ENCODE measurements at regions not wholly inside any gene's neighbourhood (a gene's known extent, or its start where the extent isn't known, plus 50 kb on each side); places are given as distances from the start of the nearest gene placed in this dataset.

DNA sequence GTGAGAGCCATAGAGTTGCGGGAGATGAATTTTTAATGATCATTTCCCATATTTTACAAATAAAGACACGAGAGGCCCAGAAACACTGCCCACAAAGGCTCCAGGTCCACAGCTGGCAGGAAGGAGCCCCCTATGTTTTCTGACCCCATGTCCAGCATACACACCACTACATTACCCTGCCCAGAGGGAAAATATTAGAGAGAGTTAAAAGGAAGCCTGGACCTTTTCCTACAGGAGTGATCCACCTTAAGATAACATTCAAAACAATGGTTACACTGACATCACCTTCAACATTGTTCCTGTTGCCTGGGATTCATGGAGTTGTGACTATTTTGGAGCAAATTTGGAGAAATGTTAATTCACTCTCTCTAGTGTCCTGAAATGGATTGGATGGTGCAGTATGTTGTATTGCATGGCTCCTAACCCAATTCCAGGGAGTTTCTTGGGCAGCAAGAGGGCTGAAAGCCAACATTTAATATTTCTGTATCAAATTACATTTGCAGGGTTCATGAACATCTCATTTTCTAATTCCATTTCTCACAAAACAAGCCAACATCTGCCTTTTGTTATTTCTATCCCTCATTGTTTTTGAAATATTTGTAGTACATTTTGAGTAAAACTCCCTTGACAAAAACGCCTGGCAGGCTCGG lies 172.5 kb downstream of the DLEU7 start:
- no peak for DNase-seq

DNA sequence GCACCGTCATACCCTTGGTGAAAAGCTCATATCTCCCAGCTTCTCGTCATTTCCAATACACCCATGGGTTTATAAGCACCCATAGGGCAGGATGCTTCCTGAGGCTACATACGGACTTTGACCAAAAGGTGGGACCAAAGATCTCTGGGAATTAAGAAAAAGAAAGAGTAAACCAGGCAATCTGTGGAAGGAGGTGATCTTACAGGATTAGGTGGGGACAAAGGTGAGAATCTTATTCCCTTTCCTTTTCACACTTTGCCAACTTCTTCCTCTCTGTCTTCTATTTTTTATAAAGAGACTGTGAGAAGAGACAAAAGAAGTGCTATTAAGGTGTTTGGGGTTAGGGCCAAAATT lies 172.0 kb downstream of the DLEU7 start:
- no peak for DNase-seq

DNA sequence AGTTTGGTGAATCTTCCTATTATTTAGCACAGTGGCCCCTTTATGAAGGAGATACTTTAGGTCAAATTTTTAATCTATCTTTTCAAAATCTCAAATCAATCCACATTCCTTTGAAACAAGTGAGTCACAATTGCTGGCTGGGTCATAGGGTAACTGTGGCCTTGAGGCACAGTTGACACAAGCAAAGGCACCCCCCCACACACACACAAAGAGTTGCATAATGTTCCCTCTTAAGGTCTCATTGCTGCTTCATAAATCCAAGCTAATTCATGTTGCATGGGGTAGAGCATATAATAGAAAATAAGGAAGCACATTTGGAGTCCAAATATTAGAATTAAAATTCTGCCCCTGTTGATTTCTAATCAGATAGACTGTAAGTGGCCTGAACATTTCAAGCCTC lies 171.5 kb downstream of the DLEU7 start:
- DNase-seq = no peak

DNA sequence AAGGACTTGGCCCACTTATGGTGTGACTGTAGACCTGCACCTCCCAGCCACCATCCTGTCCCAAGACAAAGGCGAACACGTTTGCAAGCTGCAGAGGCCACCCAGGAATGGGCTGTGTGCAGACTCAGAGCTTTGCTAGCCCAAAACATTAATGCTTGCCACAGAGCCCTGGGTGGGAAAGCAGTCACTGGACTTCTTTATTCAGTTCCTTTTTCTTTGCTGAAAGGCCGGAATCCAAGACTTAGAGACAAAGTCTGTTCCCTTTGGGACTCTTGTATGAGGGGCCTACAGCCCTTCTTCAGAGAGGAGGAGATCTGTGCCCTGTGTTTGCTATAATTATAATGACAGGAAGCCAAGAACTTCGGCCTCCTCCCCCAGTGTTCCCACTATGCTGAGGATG lies 167.8 kb downstream of the DLEU7 start:
- no peak for DNase-seq

DNA sequence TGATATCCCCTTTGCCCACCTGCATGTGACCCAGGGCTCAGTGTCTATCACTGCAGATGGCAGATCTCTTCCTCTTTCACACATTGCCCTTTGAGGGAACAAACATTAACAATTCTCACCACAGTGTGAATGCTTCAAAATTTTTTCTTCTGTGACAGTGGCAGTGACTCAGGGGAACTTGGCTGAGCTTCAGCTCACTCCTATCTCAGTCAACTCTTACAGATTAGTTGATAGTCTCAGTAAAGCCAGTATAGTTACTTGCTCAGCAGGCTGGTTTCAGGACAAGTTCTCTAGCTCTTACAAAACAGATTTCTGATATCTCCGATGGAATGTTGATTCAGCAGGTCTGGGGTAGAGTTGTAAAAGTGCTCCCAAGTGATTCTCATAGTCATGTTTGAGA lies 166.9 kb downstream of the DLEU7 start:
- DNase-seq = peak; percentile 28

DNA sequence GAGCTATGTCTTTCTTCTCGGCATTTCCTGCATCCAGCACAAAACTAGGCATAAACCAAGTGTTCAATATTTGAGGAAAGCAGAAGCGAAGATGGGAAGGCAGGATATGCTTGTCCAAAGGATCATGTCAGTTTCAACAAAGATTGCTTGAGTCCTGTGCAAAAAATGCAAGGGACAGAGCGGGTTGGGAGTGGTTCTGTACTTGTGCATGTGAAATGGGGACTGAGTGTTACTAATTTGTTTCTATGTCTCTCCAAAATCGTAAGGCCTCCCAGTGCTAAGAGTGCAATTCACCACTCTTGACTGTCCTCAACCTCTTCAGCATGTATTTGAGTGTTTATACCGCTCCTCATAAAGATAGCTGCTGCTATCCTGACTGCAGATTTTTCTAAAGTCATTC lies 166.2 kb downstream of the DLEU7 start:
- no peak for DNase-seq

DNA sequence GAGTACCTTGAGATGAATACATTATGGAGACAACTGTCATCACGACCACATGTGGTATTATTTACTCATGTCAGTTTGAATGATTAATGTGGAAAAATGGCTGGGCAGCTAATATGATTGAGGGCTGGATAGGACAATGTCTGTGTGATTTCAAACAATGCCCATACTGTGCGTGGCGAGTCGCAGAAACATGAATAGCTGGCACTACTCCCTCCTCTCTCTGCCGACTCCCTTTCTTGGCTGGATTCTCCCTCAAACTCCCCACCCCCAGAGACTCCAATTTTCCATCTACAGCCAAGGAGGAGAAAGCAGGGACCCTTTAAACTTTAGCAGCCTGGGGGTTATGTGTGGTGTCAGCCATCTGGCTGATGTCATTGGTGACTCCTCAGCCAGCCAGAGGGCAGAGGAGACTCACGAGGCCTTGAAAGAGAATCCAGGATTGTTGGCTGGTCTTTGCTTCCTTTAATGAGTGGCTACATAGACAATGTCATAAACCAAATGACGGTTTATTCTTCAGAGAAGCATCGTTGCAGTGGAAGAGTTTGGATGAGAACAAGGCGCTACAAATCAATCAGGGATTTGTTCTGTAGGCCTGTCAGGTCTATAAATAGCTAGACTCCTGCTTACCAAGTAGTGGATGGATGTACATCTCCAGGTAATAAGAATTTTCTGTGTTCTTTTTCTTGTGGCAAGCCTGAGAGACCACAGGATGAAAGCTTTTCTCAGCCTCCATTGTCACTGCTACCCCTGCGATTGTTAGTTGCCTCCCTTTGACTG lies 165.6 kb downstream of the DLEU7 start:
- no peak for DNase-seq

DNA sequence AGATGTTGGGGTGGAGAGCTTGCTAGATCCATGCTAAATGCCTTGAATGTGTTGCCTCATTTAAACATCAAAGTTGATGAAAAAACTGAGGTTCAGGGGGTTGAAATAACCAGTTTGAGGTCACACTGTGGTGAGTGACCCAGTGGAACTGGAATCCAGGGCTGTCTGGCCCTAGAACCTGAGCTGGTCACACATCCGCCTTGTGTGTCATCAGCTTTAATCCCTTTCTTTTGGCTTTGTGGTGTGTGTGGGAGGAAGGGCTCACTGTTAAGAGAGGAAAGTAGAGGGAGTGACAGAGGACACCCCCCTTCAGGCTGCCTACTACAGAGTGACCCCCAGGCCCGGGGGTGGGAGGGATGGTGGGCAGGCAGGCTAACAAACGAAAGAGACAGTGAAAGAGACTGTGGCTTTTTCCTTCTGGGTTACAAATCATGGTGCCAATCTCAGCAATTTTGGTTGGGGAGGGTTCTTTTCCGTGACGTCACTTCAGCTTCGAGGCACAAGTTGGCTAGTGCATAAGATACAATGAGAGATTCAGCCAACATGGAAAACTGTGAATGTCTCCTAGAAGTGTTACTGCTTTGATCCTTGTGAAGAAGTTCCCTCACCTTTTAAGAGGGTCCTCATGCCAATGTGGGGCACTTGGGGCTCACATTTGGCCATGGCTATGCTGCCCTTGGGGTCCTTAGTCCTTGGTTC lies 164.9 kb downstream of the DLEU7 start:
- peak; percentile 84 for DNase-seq

DNA sequence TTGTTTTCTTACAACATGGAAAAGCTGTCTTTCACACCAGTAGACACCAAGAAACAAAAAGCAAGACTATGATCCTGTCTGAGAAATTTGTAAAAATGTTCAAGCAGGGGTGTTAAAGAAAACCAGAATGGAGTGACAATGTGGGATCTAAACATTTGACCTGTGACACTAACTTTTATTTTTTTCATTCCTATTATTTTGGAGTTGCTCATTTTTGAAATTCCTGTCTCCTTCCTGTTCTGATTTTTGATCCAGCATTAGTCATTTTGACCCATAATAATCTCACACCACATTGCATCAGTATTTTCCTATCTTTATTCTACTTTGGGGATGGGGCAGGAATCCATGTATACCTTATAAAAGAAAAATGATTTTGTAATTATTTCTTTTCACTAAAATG lies 164.2 kb downstream of the DLEU7 start:
- peak; percentile 53 for DNase-seq

DNA sequence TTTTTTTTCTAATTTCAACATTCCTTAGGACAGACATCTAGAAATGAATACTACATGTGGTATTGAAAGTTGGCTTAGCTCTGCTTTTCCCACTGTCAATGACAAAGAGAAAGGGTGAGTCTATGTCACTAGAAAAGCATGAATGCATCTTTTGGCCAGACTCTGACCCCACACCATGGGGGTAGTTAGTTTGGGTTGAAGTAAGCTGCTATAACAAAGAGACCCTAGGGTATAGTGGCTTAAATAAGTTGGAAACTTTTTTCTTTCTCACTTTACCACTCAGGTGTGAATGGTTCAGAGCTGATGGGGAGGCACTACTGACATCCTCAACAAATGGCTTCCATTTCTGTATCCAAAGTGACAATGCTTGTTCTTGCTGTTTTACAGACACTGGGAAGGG lies 161.5 kb downstream of the DLEU7 start:
- no peak for DNase-seq

DNA sequence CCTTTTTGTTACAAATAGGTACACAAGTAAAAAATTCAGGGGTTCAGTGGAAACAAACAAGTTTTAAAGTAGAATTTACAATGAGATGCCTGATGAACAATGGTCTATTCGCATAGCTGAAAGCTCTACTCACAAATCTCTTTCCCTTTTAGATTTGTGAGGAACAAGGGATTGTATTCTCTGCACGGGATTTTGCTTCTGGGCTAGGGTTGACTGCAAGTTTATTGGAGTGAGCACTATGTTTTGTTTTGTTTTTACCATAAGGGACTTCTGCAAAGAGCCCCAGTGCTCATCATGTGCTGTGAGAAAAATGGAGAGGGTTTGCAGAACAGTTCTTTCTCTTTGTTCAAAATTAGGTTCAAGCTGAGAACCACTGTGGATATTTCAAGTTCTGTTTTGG lies 160.5 kb downstream of the DLEU7 start:
- no peak for DNase-seq

DNA sequence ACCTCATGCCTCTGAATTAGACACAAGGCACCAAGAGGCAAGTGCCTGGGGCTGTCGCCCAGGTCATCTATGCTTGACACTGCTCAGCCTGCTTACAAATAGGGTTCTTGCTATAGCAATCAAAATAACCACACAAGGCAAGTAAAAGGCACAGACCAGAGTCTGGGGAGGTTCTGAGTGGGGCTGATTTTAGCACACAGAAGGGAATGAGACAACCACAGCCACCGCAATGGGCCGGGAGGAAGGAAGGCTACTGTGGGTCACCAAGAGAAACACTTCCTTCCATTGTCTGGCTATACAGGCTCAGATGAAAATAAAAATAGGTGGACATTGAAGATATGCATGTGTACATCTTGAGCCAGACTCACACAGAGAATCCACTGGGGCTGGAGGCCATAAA lies 159.1 kb downstream of the DLEU7 start:
- DNase-seq = no peak

DNA sequence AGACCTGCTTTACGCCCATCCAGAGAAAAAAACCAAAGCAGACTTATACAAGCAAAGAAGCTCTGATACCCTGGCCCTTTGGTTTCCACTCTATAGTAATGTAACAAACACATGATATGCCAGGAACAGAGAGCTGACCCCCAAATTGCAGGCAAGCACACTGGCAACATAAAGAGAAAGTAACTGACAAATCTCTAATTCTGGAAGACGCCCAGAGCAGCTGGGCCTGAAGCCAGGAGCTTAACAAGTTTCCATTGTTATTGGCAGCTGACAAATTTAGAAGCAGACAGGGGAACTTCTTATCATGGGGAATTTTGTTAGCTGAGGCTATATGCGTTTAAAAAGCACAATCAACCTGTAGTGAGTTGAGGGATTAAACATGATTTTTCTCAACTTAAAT lies 158.0 kb downstream of the DLEU7 start:
- DNase-seq = no peak

DNA sequence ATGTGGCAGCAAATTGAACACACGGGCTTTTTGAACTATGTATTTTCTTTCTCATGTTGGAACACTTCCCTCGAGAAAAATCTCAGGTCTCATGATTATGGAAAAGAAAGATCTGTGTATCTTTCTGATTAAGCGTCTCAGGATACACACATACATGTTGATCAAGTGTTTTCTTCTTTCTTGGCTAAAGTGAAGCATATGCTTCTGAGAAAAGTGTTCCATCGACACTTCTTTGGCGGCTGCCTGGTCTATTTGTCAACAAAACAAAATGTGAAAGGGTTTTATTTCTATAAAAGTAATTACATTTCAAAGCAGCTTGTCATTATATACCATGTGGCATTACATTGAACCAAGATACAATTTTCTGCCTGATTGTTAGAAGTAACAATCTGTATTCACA lies 157.5 kb downstream of the DLEU7 start:
- no peak for DNase-seq

DNA sequence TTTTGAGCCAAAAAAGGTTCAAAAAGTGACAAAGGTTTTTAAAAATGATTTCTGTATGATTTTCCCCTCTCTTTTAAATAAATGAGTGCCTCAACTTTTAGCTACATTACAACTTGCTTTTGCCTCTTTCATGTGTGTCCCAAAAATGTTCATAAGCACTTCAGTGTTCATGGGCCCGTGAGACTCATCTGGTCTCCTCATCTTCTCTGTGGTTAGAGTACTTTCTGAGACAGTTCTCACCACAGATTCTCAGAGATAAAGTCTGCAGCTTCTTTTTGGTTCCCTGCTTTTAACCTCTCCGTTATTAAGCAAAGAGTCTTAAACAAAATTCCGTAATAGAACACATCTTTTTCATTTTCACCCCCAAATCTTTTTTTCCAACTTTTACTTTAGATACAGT lies 156.9 kb downstream of the DLEU7 start:
- no peak for DNase-seq

DNA sequence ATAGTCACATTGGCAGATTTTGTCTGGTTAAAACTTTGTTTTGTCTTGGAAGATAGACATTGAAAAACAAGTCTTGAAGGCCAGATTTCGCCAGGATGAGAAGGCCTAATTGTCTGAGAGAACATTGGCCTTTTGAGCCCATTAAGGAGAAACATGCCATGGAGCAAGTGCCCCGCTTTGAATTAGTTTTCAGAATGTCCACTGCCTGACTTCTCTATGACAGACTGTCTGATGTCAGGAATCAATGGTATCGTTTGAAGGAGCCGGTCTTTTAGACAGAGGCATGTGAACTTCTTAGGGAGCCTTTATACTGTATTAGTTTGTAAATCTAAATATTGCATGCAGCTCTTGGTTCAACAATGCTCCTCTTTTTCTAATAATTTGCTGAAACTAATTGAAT lies 155.9 kb downstream of the DLEU7 start:
- DNase-seq = no peak

DNA sequence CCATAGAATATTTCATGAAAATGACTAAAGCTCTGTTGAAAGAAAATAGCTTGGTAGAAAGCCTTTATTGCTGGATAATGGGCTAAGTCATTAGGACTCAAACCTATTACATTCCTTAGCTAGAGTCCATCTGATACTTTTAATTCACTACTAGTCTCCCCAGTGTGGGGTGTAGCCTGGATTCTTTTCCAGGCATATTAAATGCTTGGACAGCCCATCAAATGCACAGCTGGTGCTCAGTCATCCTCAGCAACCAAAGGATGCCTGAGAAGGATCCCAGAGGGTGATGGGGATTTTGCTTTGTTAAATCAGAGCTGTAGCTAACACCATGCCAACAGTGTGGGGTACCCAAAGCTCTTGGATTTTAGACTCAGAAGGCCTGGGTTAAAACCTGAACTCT lies 153.5 kb downstream of the DLEU7 start:
- no peak for DNase-seq

DNA sequence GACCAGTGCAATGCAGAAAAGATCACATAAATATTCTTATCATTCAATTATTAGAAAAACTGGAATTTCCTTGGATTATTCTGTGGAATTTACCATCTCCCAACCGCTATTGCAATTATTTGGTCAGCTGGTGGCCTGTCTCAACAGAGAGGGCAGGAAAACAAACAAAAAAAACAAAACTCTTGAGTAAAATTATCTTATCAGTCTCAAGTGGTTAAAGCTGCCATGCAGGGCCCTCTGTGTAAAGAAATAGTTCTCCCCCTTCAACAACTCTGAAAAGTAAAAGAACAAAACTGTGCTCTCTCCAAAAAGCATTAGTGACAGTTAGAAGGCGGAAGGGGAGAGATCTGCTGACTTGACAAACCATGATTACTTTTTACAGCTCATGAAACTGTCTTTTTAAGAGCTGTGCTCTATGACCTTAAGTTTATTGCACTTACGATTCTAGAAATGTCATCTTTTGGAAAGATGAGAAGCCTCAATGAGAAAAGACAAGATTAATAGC lies 152.3 kb downstream of the DLEU7 start:
- no peak for DNase-seq

DNA sequence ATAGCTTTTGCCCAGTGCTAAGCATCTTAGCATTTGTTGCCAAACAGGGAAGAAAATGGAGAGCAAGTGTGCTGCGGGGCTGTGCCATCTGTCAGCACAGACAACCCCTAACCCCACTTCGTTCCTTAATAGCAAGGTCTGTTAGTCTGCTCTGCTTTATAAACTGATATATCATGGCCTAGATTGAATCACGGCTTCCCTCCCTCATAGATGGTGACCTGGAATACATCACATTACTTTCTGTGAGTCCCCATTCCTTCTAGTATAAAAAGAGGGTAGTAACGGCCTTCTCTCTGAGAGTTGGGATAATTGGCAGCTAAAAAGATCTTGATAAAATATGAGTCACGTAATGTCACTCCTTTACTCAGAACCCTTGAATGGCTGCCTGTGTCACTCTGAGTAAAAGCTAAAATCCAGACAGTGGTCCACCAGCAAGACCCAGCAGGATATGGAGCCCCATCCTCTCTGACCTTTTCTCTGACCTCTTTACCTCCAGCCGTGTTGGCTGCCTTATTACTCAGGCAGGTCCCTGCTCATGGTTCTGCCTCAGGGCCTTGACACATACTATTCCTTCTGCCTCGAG lies 151.7 kb downstream of the DLEU7 start:
- DNase-seq = no peak

DNA sequence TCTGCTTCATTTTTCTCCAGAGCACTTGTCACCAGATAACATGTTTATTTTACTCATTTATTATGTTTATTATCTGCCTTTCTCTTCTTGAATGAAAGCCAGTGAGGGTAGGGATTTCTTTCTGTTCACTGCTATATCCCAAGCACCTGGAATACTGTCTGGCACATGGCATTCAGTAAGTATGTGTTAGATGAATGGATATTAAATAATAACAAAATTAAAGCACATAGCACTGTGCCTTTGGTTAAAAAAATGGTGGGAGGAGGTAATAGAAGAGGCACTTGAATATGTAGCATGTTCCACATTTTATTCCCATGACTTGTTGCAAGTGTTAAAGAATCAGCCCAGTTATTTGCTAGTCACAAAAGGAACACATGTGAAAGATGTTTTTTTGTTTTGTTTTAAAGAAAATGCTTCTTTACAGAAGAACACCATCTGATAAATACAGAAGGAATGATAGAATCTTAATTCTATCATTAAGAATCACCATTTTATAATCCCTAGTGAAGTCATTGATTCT lies 151.0 kb downstream of the DLEU7 start:
- no peak for DNase-seq

DNA sequence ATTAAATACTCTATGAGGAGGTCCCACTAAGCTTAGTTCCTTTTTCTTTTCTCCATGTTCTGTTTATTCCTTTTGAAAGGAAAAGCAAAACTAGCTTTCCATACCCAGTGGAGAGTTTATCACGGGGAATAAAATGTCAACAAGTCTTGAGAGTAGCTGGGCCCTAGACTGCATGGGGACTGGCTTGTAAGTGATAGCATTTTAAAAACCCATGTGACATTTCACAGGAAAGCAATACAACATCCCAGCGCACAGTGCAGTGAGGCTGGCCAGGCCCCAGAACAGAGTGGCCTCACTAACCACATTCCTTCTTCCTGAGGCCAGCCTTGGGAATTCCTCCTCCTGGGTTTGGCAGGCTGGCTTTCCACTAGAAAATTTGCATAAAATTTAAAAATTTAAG lies 149.8 kb downstream of the DLEU7 start:
- no peak for DNase-seq

DNA sequence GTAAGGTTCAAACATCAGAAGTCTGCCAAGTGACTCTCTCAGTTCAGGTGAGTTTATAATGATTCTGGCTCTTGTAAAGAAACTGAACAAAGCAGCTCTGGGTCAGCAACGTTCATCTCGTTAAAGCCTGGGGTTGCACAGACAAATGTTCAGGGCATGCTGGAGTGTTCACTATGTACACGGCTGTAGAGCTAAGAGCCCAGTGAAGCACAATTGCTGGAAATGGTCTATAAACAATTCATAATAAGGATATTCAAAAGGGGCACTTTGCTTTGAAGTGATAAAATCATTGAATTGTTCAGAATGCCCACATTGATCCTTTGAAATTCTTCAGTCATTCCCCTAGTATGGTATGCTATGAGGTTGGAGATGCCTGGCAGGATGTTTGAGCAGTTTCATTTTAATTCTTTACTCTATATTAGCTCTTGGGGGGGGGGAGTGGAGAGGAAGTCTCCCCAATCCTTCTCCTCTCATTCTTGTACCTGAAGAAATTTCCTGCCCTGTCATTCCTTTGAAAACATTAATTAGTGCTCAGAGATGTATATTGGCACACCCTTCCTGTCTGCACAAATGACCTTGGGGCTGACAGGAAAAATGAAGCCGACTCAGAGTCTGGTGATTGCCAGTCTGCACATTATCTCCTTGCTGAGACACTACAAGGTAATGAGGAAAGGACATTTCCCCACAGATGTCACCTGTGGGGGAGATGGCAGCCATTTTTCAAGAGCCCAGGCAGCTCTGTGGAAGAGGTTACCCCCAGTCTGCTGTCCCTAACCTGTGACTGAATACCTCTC lies 145.5 kb downstream of the DLEU7 start:
- DNase-seq = no peak

All from HCEC 1CT (cell line).